GM12891 (cell line): ENCODE measurements at regions not wholly inside any gene's neighbourhood (a gene's known extent, or its start where the extent isn't known, plus 50 kb on each side); places are given as distances from the start of the nearest gene placed in this dataset.
"Not testable (repeated sequence)": the region's sequence is repeated elsewhere in the genome, so short reads cannot be mapped to it uniquely, and the experiment has no call there.

ENCODE experiments used
- DNase-seq: peaks from one replicate; pipeline ENCODE4 v3.0.0; 2011; ENCODE audit warnings: low spot score; ENCODE audit not compliant: insufficient read length
- FAIRE-seq: peaks from 2 replicates; lab custom pipeline; 2011; peaks lifted over from hg19 to GRCh38; lab: Jason Lieb, UNC
- PAX5 ChIP-seq: IDR thresholded peaks from 2 replicates; pipeline ENCODE4 v1.6.1; 2011; ENCODE audit warnings: low read length, moderate library complexity, mild to moderate bottlenecking; ENCODE audit not compliant: insufficient read depth, severe bottlenecking
- POLR2A ChIP-seq: IDR thresholded peaks from 2 replicates; pipeline ENCODE4 v1.6.1; 2011; ENCODE audit warnings: low read depth, low read length, control low read depth
- POLR2AphosphoS5 ChIP-seq: IDR thresholded peaks from 2 replicates; pipeline ENCODE4 v1.6.1; 2011; ENCODE audit warnings: low read depth, low read length, control low read depth
- POU2F2 ChIP-seq: IDR thresholded peaks from 2 replicates; pipeline ENCODE4 v1.6.1; 2011; ENCODE audit warnings: low read depth, mild to moderate bottlenecking, control low read depth, low read length, moderate library complexity
- SPI1 ChIP-seq: IDR thresholded peaks from 2 replicates; pipeline ENCODE4 v1.6.1; 2011; ENCODE audit warnings: low read depth, low read length, control low read depth
- TAF1 ChIP-seq: IDR thresholded peaks from 2 replicates; pipeline ENCODE4 v1.6.1; 2011; ENCODE audit warnings: low read depth, low read length, control low read depth

GRCh38 chr3:150239766-150240165 is 168.3 kb upstream of the TSC22D2 start:
- no peak for TF ChIP-seq POLR2A
- no peak for TF ChIP-seq PAX5
- TF ChIP-seq POU2F2 = no peak
- TF ChIP-seq SPI1 = no peak
- no peak for TF ChIP-seq POLR2AphosphoS5
- TF ChIP-seq TAF1 = no peak
- FAIRE-seq (no peak), DNase-seq (no peak)

- DNase-seq (no peak), FAIRE-seq (no peak)
- TF ChIP-seq PAX5 (no peak), SPI1 (0 out of 2 replicates have a peak, but pooled peaks have one; percentile 17)
These were observed 169.0 kb upstream of the TSC22D2 start for GRCh38 chr3:150238995-150239619.

GRCh38 chr3:150238048-150238802 is 169.9 kb upstream of the TSC22D2 start:
- DNase-seq (no peak), FAIRE-seq (no peak)
- TF ChIP-seq POLR2A (no peak), PAX5 (no peak), TAF1 (no peak), SPI1 (no peak), POU2F2 (no peak), POLR2AphosphoS5 (no peak)

GRCh38 chr3:150237490-150237889 is 170.6 kb upstream of the TSC22D2 start:
- no peak for FAIRE-seq
- no peak for DNase-seq
- TF ChIP-seq SPI1 = no peak
- TF ChIP-seq POLR2AphosphoS5 = no peak

GRCh38 chr3:150236316-150237082 is 171.6 kb upstream of the TSC22D2 start:
- no peak for FAIRE-seq
- no peak for DNase-seq

GRCh38 chr3:150235799-150236198 is 172.3 kb upstream of the TSC22D2 start:
- no peak for FAIRE-seq
- DNase-seq = no peak
- no peak for TF ChIP-seq PAX5
- TF ChIP-seq POLR2A = no peak
- no peak for TF ChIP-seq POU2F2
- no peak for TF ChIP-seq TAF1
- no peak for TF ChIP-seq POLR2AphosphoS5
- no peak for TF ChIP-seq SPI1

More at GRCh38 chr3:150236316-150237082, 171.6 kb upstream of the TSC22D2 start:
- TF ChIP-seq POU2F2 = no peak

GRCh38 chr3:150232992-150233451 is 175.1 kb upstream of the TSC22D2 start:
- FAIRE-seq (no peak), DNase-seq (no peak)
- no peak for TF ChIP-seq PAX5
- no peak for TF ChIP-seq POLR2AphosphoS5
- no peak for TF ChIP-seq TAF1
- no peak for TF ChIP-seq SPI1
- no peak for TF ChIP-seq POU2F2
- TF ChIP-seq POLR2A = no peak

GRCh38 chr3:150230037-150230436 is 178.1 kb upstream of the TSC22D2 start:
- DNase-seq = no peak
- no peak for FAIRE-seq
- TF ChIP-seq POLR2A (no peak), SPI1 (no peak), POU2F2 (no peak), TAF1 (no peak), PAX5 (no peak), POLR2AphosphoS5 (no peak)

- not testable (repeated sequence) for FAIRE-seq, DNase-seq
These were observed 179.5 kb upstream of the TSC22D2 start for GRCh38 chr3:150228626-150229025.

- FAIRE-seq (peak; percentile 50), DNase-seq (peak; percentile 17)
- no peak for TF ChIP-seq POLR2A
- peak; percentile 60 for TF ChIP-seq SPI1
These were observed 180.3 kb upstream of the TSC22D2 start for GRCh38 chr3:150227839-150228238.

GRCh38 chr3:150225986-150226385 is 182.1 kb upstream of the TSC22D2 start:
- FAIRE-seq (no peak), DNase-seq (no peak)
- TF ChIP-seq POU2F2 (no peak), TAF1 (no peak), SPI1 (no peak), PAX5 (no peak), POLR2AphosphoS5 (no peak), POLR2A (no peak)
